ENCODE measurements at regions not wholly inside any gene's neighbourhood (a gene's known extent, or its start where the extent isn't known, plus 50 kb on each side); places are given as distances from the start of the nearest gene placed in this dataset.
"Not testable (repeated sequence)": the region's sequence is repeated elsewhere in the genome, so short reads cannot be mapped to it uniquely, and the experiment has no call there.

- Mint-ChIP-seq H3K36me3 (no peaks in the 10 kb centered on the region), H3K27ac (no peak overlapping the region), H3K4me3 (no peak overlapping the region), H3K27me3 (no peaks in the 10 kb centered on the region), H3K4me1 (no peaks in the 10 kb centered on the region), H3K9me3 (peaks cover 5% of the 10 kb centered on the region in 2 donors)
- DNase-seq (no peak), ATAC-seq (replicated peaks) (no peak)
These were observed 1102.8 kb upstream of the INTU start for GRCh38 chr4:126529997-126530396.

DNA sequence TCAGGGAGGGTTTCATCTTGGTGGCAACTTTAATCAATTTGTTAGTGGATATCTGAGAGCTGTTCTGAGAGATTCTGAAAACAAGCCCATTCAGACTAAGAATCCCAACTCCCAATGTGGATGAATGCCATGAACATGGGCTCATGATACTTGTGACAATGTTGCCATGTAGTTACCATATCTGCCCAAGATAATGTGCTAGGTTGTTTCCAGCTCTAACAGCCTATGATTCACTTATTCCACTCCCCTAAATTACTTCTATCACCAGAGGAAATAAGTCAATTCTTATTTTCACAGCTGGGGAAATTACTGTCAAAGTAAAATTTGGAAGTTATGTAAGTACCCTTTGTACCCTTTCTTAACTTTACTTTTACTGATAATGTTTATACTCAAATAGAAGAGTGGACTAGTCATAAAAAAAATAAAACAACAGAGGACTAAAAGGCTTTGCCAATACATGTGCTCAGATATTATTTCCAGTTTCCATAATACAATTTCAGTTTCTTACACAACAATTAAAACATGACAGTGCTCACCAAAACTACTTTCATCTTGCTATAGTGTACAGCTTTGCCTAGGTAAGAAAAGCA lies 1101.7 kb upstream of the INTU start:
- Mint-ChIP-seq H3K27ac (no peak overlapping the region), H3K4me3 (no peak overlapping the region), H3K36me3 (no peaks in the 10 kb centered on the region), H3K27me3 (no peaks in the 10 kb centered on the region), H3K9me3 (peaks cover 0 to 2% of the 10 kb centered on the region in 2 donors), H3K4me1 (no peaks in the 10 kb centered on the region)
- no peak for DNase-seq
- ATAC-seq (replicated peaks): no peak

DNA sequence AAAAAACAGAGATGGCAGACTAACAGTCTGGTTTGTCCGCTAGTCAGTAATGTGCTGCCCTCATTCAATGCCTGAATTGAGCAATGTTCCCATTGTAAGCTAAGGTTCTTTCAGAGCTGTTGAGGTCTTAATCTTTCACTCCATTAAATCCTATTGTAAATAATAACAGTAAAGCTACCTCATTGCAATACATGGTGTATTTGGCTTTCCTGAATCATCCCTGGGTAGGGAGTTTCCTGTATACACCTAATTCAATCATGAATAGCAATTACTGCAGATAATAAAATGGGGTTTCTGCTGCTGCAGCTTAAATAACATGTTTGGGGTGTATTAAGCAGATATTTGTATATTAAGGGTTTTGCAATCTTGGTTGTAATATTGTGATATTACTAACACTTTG lies 1100.2 kb upstream of the INTU start:
- no peak overlapping the region for H3K4me3 Mint-ChIP-seq
- no peaks in the 10 kb centered on the region for H3K27me3 Mint-ChIP-seq
- no peaks in the 10 kb centered on the region for H3K36me3 Mint-ChIP-seq
- H3K4me1 Mint-ChIP-seq: no peaks in the 10 kb centered on the region
- no peak for DNase-seq
- no peaks in the 10 kb centered on the region for H3K9me3 Mint-ChIP-seq
- no peak overlapping the region for H3K27ac Mint-ChIP-seq
- ATAC-seq (replicated peaks): no peak

- H3K27me3 Mint-ChIP-seq: no peaks in the 10 kb centered on the region
- DNase-seq (no peak), ATAC-seq (replicated peaks) (no peak)
- H3K27ac Mint-ChIP-seq: no peak overlapping the region
- no peaks in the 10 kb centered on the region for H3K4me1 Mint-ChIP-seq
- no peaks in the 10 kb centered on the region for H3K36me3 Mint-ChIP-seq
- no peak overlapping the region for H3K4me3 Mint-ChIP-seq
- no peaks in the 10 kb centered on the region for H3K9me3 Mint-ChIP-seq
These were observed 1099.5 kb upstream of the INTU start for GRCh38 chr4:126533146-126533805.

GRCh38 chr4:126539771-126540170 lies 1093.0 kb upstream of the INTU start:
- Mint-ChIP-seq H3K27me3 (no peaks in the 10 kb centered on the region), H3K36me3 (no peaks in the 10 kb centered on the region), H3K27ac (no peak overlapping the region), H3K4me1 (no peaks in the 10 kb centered on the region), H3K9me3 (no peaks in the 10 kb centered on the region), H3K4me3 (no peak overlapping the region)
- ATAC-seq (replicated peaks) (no peak), DNase-seq (no peak)

DNA sequence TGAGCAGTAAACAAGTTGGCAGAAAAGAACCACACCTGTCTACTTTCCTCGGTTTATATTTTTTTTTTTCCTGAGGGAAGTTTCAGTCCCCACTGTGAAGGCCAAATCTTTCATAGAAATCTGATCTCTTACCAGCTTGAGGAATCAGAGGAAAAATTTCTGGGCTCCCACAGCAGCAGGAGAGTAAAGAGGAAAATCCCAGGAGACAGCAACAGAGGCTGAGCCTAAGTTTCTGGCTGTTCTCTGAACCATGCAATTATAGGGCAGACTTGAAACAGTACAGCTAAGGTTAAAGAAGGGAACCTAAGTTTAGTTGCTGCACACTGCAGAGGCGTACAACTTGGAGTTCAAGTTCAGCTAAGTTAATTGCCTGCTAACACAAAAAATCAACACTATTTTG lies 1090.9 kb upstream of the INTU start:
- no peaks in the 10 kb centered on the region for H3K27me3 Mint-ChIP-seq
- H3K27ac Mint-ChIP-seq: no peak overlapping the region
- no peak for ATAC-seq (replicated peaks)
- no peak for DNase-seq
- H3K36me3 Mint-ChIP-seq: no peaks in the 10 kb centered on the region
- H3K9me3 Mint-ChIP-seq: no peaks in the 10 kb centered on the region
- H3K4me1 Mint-ChIP-seq: no peaks in the 10 kb centered on the region
- H3K4me3 Mint-ChIP-seq: no peak overlapping the region

DNA sequence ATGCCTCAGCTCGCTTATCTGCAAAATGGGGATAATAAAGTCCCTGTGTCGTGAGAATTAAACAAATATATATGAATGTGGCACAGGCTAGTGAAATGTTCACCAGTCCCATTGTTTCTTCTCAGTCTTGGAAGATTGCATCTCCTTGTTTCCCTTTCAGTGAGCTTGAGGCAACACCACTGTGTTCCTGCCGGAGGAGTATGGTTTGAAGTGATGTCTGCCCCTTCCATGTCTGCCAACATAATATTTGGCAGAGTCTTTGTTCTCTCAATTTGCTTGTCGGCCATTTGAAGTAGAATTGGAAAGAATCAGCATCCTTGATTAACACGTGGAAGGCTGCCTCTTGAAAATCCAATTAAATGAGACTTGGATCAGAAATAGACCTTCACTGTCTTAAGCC lies 1088.5 kb upstream of the INTU start:
- no peak overlapping the region for H3K27ac Mint-ChIP-seq
- ATAC-seq (replicated peaks) (no peak), DNase-seq (no peak)
- H3K36me3 Mint-ChIP-seq: no peaks in the 10 kb centered on the region
- H3K4me1 Mint-ChIP-seq: no peaks in the 10 kb centered on the region
- no peaks in the 10 kb centered on the region for H3K27me3 Mint-ChIP-seq
- H3K9me3 Mint-ChIP-seq: no peaks in the 10 kb centered on the region
- H3K4me3 Mint-ChIP-seq: no peak overlapping the region

GRCh38 chr4:126546197-126546596 lies 1086.6 kb upstream of the INTU start:
- not testable (repeated sequence) for H3K27ac Mint-ChIP-seq; H3K36me3 Mint-ChIP-seq; DNase-seq; H3K4me1 Mint-ChIP-seq; H3K27me3 Mint-ChIP-seq; H3K9me3 Mint-ChIP-seq; H3K4me3 Mint-ChIP-seq; ATAC-seq (replicated peaks)

DNA sequence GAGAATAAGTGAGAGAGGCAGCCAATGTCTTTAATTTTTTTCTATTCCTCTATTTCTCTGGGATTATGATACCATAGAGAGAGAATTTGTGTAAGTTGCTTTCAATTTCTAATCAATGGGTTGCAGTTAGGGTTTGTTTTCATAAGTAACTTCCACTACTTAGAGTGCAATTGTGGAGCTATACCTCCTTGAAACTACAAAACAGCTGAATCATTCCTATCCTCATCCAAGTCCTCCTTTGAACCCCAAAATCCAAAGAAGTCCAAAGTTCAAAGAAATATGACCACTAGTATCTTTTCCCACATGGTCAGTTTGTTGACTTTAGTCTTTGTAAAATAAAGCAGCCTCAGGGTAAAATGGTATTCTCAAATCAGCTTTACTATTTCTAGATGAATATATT lies 1085.4 kb upstream of the INTU start:
- Mint-ChIP-seq H3K4me3 (no peak overlapping the region), H3K27me3 (no peaks in the 10 kb centered on the region), H3K4me1 (no peaks in the 10 kb centered on the region), H3K27ac (no peak overlapping the region), H3K9me3 (no peaks in the 10 kb centered on the region), H3K36me3 (no peaks in the 10 kb centered on the region)
- ATAC-seq (replicated peaks) (no peak), DNase-seq (no peak)

- no peaks in the 10 kb centered on the region for H3K4me1 Mint-ChIP-seq
- H3K27me3 Mint-ChIP-seq: no peaks in the 10 kb centered on the region
- no peak for ATAC-seq (replicated peaks)
- H3K4me3 Mint-ChIP-seq: no peak overlapping the region
- no peaks in the 10 kb centered on the region for H3K36me3 Mint-ChIP-seq
- no peak for DNase-seq
- H3K27ac Mint-ChIP-seq: no peak overlapping the region
- H3K9me3 Mint-ChIP-seq: no peaks in the 10 kb centered on the region
These were observed 1083.9 kb upstream of the INTU start for GRCh38 chr4:126548890-126549289.

- H3K27me3 Mint-ChIP-seq: no peaks in the 10 kb centered on the region
- no peak for ATAC-seq (replicated peaks)
These were observed 1080.4 kb upstream of the INTU start for GRCh38 chr4:126552321-126552720.

DNA sequence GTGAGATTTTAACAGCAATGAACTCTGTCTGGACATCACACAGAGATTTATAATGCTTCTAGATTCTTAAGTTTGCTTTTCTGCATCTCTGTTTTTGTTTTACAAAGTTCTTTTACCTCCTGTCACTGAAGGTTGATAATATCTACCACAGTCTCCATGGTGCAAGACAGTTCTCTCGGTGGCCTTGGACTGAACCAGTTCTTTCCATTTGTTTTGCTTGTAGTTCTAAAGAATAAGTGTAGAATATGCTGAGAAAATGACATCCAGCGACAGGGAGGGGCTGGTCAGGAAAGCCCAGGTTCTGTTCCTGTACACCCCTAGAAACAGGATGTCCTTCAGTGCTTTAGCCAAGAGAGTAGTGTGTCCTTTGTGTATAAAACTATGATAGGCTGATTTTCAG lies 1079.5 kb upstream of the INTU start:
- H3K9me3 Mint-ChIP-seq: peaks cover 4 to 10% of the 10 kb centered on the region in 2 donors
- H3K27me3 Mint-ChIP-seq: no peaks in the 10 kb centered on the region
- H3K27ac Mint-ChIP-seq: no peak overlapping the region
- no peak overlapping the region for H3K4me3 Mint-ChIP-seq
- no peaks in the 10 kb centered on the region for H3K4me1 Mint-ChIP-seq
- DNase-seq (no peak), ATAC-seq (replicated peaks) (no peak)
- no peaks in the 10 kb centered on the region for H3K36me3 Mint-ChIP-seq

More at GRCh38 chr4:126552321-126552720, 1080.4 kb upstream of the INTU start:
- H3K4me1 Mint-ChIP-seq: no peaks in the 10 kb centered on the region
- no peak overlapping the region for H3K27ac Mint-ChIP-seq
- no peak overlapping the region for H3K4me3 Mint-ChIP-seq
- no peaks in the 10 kb centered on the region for H3K36me3 Mint-ChIP-seq
- no peak for DNase-seq
- H3K9me3 Mint-ChIP-seq: peaks cover 4 to 10% of the 10 kb centered on the region in 2 donors

GRCh38 chr4:126558596-126558995 lies 1074.2 kb upstream of the INTU start:
- H3K9me3 Mint-ChIP-seq: peaks cover 5 to 14% of the 10 kb centered on the region in 2 donors
- H3K4me3 Mint-ChIP-seq: no peak overlapping the region
- no peaks in the 10 kb centered on the region for H3K27me3 Mint-ChIP-seq
- H3K27ac Mint-ChIP-seq: no peak overlapping the region
- no peaks in the 10 kb centered on the region for H3K36me3 Mint-ChIP-seq
- no peak for DNase-seq
- no peak for ATAC-seq (replicated peaks)
- H3K4me1 Mint-ChIP-seq: no peaks in the 10 kb centered on the region

DNA sequence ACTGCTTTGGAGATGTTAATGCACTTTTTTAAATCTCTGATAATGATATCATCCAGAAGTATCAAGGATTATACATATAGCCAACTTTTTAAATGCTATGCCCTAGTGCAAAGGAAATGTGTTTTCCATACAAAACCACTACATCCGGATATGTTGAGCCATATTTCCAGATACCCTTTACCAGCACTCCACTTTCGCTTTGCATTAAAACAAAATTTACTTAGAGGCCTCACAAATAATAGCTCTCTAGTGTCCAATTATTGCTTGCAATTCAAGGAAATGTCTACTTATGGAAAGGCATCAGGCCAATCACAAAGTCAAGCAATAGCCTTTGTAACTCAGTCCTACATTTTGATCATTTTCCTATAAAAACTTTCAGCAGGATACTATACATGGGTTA lies 1072.8 kb upstream of the INTU start:
- Mint-ChIP-seq H3K4me1 (no peaks in the 10 kb centered on the region), H3K27me3 (no peaks in the 10 kb centered on the region), H3K9me3 (peaks cover 5 to 9% of the 10 kb centered on the region in 2 donors), H3K4me3 (no peak overlapping the region), H3K36me3 (no peaks in the 10 kb centered on the region), H3K27ac (no peak overlapping the region)
- ATAC-seq (replicated peaks) (no peak), DNase-seq (no peak)

GRCh38 chr4:126560794-126561193 lies 1072.0 kb upstream of the INTU start:
- Mint-ChIP-seq H3K27me3 (no peaks in the 10 kb centered on the region), H3K9me3 (peaks cover 5 to 8% of the 10 kb centered on the region in 2 donors), H3K4me3 (no peak overlapping the region), H3K36me3 (no peaks in the 10 kb centered on the region), H3K4me1 (no peaks in the 10 kb centered on the region), H3K27ac (no peak overlapping the region)
- DNase-seq (no peak), ATAC-seq (replicated peaks) (no peak)
